ENCODE measurements at regions not wholly inside any gene's neighbourhood (a gene's known extent, or its start where the extent isn't known, plus 50 kb on each side); places are given as distances from the start of the nearest gene placed in this dataset.

DNA sequence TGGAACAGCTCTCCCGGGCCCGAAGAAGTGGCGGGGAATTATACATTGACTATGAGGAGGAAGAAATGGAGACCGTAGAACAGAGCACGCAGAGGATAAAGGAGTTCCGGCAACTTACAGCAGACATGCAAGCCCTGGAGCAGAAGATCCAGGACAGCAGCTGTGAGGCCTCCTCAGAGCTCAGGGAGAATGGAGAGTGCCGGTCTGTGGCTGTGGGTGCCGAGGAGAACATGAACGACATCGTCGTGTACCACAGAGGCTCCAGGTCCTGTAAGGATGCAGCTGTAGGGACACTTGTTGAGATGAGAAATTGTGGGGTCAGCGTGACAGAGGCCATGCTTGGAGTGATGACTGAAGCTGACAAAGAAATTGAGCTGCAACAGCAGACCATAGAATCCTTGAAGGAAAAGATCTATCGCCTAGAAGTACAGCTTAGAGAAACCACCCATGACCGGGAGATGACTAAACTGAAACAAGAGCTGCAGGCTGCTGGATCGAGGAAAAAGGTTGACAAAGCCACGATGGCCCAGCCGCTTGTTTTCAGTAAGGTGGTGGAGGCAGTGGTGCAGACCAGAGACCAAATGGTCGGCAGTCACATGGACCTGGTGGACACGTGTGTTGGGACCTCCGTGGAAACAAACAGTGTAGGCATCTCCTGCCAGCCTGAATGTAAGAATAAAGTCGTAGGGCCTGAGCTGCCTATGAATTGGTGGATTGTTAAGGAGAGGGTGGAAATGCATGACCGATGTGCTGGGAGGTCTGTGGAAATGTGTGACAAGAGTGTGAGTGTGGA, 129.5 kb upstream of the DMRT1 start:
- Histone ChIP-seq H3K27me3 (ENCODE audit: low read depth, low read length) (no peaks in the 10 kb centered on the region), H3K4me3 (ENCODE audit: low read length) (no peak overlapping the region), H3K9ac (ENCODE audit: low read length) (no peak overlapping the region), H3K79me2 (ENCODE audit: low read length) (no peaks in the 10 kb centered on the region), H2AFZ (ENCODE audit: low read depth, low read length) (no peak overlapping the region), H3K4me2 (ENCODE audit: low read length) (no peak overlapping the region), H3K36me3 (replicated peaks; ENCODE audit: low read depth, low read length) (no peaks in the 10 kb centered on the region), H3K27ac (ENCODE audit: low read length) (no peak overlapping the region), H4K20me1 (ENCODE audit: insufficient read depth, low read length) (no peaks in the 10 kb centered on the region), H3K9me3 (ENCODE audit: insufficient read depth, low read length) (no peaks in the 10 kb centered on the region), H3K4me1 (ENCODE audit: low read length) (peaks cover 4% of the 10 kb centered on the region)
- no peak for TF ChIP-seq EZH2phosphoT487 (IDR thresholded peaks at IDR 0.05; ENCODE audit: low read depth)
- TF ChIP-seq, protein P1, sequence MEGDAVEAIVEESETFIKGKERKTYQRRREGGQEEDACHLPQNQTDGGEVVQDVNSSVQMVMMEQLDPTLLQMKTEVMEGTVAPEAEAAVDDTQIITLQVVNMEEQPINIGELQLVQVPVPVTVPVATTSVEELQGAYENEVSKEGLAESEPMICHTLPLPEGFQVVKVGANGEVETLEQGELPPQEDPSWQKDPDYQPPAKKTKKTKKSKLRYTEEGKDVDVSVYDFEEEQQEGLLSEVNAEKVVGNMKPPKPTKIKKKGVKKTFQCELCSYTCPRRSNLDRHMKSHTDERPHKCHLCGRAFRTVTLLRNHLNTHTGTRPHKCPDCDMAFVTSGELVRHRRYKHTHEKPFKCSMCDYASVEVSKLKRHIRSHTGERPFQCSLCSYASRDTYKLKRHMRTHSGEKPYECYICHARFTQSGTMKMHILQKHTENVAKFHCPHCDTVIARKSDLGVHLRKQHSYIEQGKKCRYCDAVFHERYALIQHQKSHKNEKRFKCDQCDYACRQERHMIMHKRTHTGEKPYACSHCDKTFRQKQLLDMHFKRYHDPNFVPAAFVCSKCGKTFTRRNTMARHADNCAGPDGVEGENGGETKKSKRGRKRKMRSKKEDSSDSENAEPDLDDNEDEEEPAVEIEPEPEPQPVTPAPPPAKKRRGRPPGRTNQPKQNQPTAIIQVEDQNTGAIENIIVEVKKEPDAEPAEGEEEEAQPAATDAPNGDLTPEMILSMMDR (IDR thresholded peaks at IDR 0.05; ENCODE audit: low read depth, low read length), result no peak

DNA sequence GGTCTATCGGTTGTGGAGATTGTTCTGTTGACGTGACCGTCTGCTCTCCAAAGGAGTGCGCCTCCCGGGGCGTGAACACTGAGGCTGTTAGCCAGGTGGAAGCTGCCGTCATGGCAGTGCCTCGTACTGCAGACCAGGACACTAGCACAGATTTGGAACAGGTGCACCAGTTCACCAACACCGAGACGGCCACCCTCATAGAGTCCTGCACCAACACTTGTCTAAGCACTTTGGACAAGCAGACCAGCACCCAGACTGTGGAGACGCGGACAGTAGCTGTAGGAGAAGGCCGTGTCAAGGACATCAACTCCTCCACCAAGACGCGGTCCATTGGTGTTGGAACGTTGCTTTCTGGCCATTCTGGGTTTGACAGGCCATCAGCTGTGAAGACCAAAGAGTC, 128.9 kb upstream of the DMRT1 start:
- H3K9ac ChIP-seq (ENCODE audit: low read length), result no peak overlapping the region
- peaks cover 4% of the 10 kb centered on the region for H3K4me1 ChIP-seq (ENCODE audit: low read length)
- H3K36me3 ChIP-seq (replicated peaks; ENCODE audit: low read depth, low read length), result no peaks in the 10 kb centered on the region
- H3K9me3 ChIP-seq (ENCODE audit: insufficient read depth, low read length), result no peaks in the 10 kb centered on the region
- H4K20me1 ChIP-seq (ENCODE audit: insufficient read depth, low read length), result no peaks in the 10 kb centered on the region
- H3K4me3 ChIP-seq (ENCODE audit: low read length), result no peak overlapping the region
- TF ChIP-seq, protein P1 (IDR thresholded peaks at IDR 0.05; ENCODE audit: low read depth, low read length), result no peak
- no peak for TF ChIP-seq EZH2phosphoT487 (IDR thresholded peaks at IDR 0.05; ENCODE audit: low read depth)
- no peak overlapping the region for H3K27ac ChIP-seq (ENCODE audit: low read length)
- no peak overlapping the region for H2AFZ ChIP-seq (ENCODE audit: low read depth, low read length)
- H3K79me2 ChIP-seq (ENCODE audit: low read length), result no peaks in the 10 kb centered on the region
- H3K27me3 ChIP-seq (ENCODE audit: low read depth, low read length), result no peaks in the 10 kb centered on the region
- H3K4me2 ChIP-seq (ENCODE audit: low read length), result no peak overlapping the region

DNA sequence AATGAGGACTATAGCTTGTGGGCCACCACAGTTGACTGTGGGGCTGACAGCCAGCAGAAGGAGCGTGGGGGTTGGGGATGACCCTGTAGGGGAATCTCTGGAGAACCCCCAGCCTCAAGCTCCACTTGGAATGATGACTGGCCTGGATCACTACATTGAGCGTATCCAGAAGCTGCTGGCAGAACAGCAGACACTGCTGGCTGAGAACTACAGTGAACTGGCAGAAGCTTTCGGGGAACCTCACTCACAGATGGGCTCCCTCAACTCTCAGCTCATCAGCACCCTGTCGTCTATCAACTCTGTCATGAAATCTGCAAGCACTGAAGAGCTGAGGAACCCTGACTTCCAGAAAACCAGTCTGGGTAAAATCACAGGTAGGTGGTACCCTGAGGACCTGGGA, 128.4 kb upstream of the DMRT1 start:
- no peaks in the 10 kb centered on the region for H3K36me3 ChIP-seq (replicated peaks; ENCODE audit: low read depth, low read length)
- no peaks in the 10 kb centered on the region for H3K79me2 ChIP-seq (ENCODE audit: low read length)
- H3K27me3 ChIP-seq (ENCODE audit: low read depth, low read length), result no peaks in the 10 kb centered on the region
- H3K4me3 ChIP-seq (ENCODE audit: low read length), result no peak overlapping the region
- H4K20me1 ChIP-seq (ENCODE audit: insufficient read depth, low read length), result no peaks in the 10 kb centered on the region
- no peak overlapping the region for H3K4me2 ChIP-seq (ENCODE audit: low read length)
- TF ChIP-seq, protein P1 (IDR thresholded peaks at IDR 0.05; ENCODE audit: low read depth, low read length), result no peak
- no peak for TF ChIP-seq EZH2phosphoT487 (IDR thresholded peaks at IDR 0.05; ENCODE audit: low read depth)
- no peak overlapping the region for H3K9ac ChIP-seq (ENCODE audit: low read length)
- H3K9me3 ChIP-seq (ENCODE audit: insufficient read depth, low read length), result no peaks in the 10 kb centered on the region
- peaks cover 3% of the 10 kb centered on the region for H3K4me1 ChIP-seq (ENCODE audit: low read length)
- no peak overlapping the region for H2AFZ ChIP-seq (ENCODE audit: low read depth, low read length)
- H3K27ac ChIP-seq (ENCODE audit: low read length), result no peak overlapping the region

DNA sequence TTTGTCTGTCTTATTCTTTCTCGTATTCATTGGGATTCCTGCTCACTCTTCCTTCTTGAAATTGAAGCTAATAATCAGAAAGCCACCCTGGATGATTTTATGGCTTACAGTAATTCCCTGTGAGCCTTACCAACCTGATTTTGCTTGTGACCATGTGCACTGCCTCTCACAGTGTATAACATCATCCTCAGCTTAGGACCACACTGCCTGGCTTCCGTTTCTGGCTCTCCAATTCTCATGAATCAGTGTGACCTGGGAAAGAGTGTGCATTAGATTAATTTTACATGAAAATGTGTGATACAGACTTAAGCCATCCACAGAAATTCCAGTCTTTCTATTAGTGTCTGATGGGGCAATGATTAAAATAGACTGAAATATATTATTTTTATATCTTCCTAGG, 126.8 kb upstream of the DMRT1 start:
- no peaks in the 10 kb centered on the region for H3K4me1 ChIP-seq (ENCODE audit: low read length)
- H2AFZ ChIP-seq (ENCODE audit: low read depth, low read length), result no peak overlapping the region
- H3K4me2 ChIP-seq (ENCODE audit: low read length), result no peak overlapping the region
- H3K27ac ChIP-seq (ENCODE audit: low read length), result no peak overlapping the region
- H4K20me1 ChIP-seq (ENCODE audit: insufficient read depth, low read length), result no peaks in the 10 kb centered on the region
- TF ChIP-seq, protein P1 (IDR thresholded peaks at IDR 0.05; ENCODE audit: low read depth, low read length), result no peak
- no peak for TF ChIP-seq EZH2phosphoT487 (IDR thresholded peaks at IDR 0.05; ENCODE audit: low read depth)
- no peak overlapping the region for H3K4me3 ChIP-seq (ENCODE audit: low read length)
- no peaks in the 10 kb centered on the region for H3K79me2 ChIP-seq (ENCODE audit: low read length)
- no peaks in the 10 kb centered on the region for H3K27me3 ChIP-seq (ENCODE audit: low read depth, low read length)
- no peak overlapping the region for H3K9ac ChIP-seq (ENCODE audit: low read length)
- H3K36me3 ChIP-seq (replicated peaks; ENCODE audit: low read depth, low read length), result no peaks in the 10 kb centered on the region
- H3K9me3 ChIP-seq (ENCODE audit: insufficient read depth, low read length), result no peaks in the 10 kb centered on the region

Measured in OCI-LY3 (cell line).